HEK293 (cell line): ENCODE measurements at regions not wholly inside any gene's neighbourhood (a gene's known extent, or its start where the extent isn't known, plus 50 kb on each side); places are given as distances from the start of the nearest gene placed in this dataset.

Experiments used
- CTCF ChIA-PET: fragments of 350-600 bp; formaldehyde crosslinking; extraction: SDS; loops from one replicate; lab custom pipeline; 2021; ENCODE audit warnings: antibody characterized with exemption; lab: Yijun Ruan, JAX
- POLR2A ChIA-PET: fragments of 300-600 bp; formaldehyde crosslinking; extraction: SDS; loops from one replicate; lab custom pipeline; 2020; ENCODE audit warnings: antibody characterized with exemption, inconsistent platforms; lab: Yijun Ruan, JAX
- H3K27ac ChIP-seq: fragments of 200-500 bp; sonication (Bioruptor generic); 2 replicates; pipeline ENCODE4 v1.5.1; 2014; ENCODE audit warnings: low read depth, low read length, control low read depth, inconsistent platforms; ENCODE audit errors: extremely low read depth
- H3K36me3 ChIP-seq, 2 experiments: fragments of 200-500 bp in 1 of 2; sonication (Bioruptor generic) in 1 of 2; 1 replicate in 1 of 2; 2 replicates in 1 of 2; pipeline ENCODE4 v1.5.1; 2014 to 2017; ENCODE audit warnings: inconsistent platforms in 2 of 2, low read length in 2 of 2; ENCODE audit not compliant: control insufficient read depth in 2 of 2, insufficient read depth in 1 of 2
- H3K4me1 ChIP-seq: fragments of 200-500 bp; sonication (Bioruptor generic); 2 replicates; pipeline ENCODE4 v1.5.1; 2014; ENCODE audit warnings: mild to moderate bottlenecking, low read length, inconsistent platforms; ENCODE audit not compliant: control insufficient read depth, insufficient read depth
- H3K4me3 ChIP-seq: 2 replicates; pipeline ENCODE4 v1.5.1; 2011; ENCODE audit warnings: low read depth, mild to moderate bottlenecking, control low read depth, low read length, moderate library complexity
- H3K9me3 ChIP-seq: fragments of 200-500 bp; sonication (Bioruptor generic); 2 replicates; pipeline ENCODE4 v1.5.1; 2014; ENCODE audit warnings: low read depth, low read length, inconsistent platforms; ENCODE audit not compliant: control insufficient read depth, insufficient read depth
- FEZF1 ChIP-seq: fragments of 450-650 bp; formaldehyde crosslinking; IDR thresholded peaks from 2 replicates; pipeline ENCODE4 v1.5.1; 2016; ENCODE audit warnings: missing biosample characterization, missing genetic modification characterization
- TRIM28 ChIP-seq: IDR thresholded peaks from 2 replicates; pipeline ENCODE4 v1.6.1; 2011; ENCODE audit warnings: low read length, control low read depth, borderline replicate concordance
- ZBTB44 ChIP-seq: fragments of 450-650 bp; IDR thresholded peaks from 2 replicates; pipeline ENCODE4 v1.5.1; 2018; ENCODE audit warnings: missing biosample characterization, mild to moderate bottlenecking, missing genetic modification characterization
- ZNF112 ChIP-seq: fragments of 450-650 bp; formaldehyde crosslinking; IDR thresholded peaks from 2 replicates; pipeline ENCODE4 v1.5.0; 2017; ENCODE audit warnings: missing biosample characterization, missing genetic modification characterization
- ZNF121 ChIP-seq: fragments of 450-650 bp; formaldehyde crosslinking; IDR thresholded peaks from 2 replicates; pipeline ENCODE4 v1.5.1; 2016; ENCODE audit warnings: missing biosample characterization, missing genetic modification characterization
- ZNF140 ChIP-seq: fragments of 450-650 bp; formaldehyde crosslinking; IDR thresholded peaks from 2 replicates; pipeline ENCODE4 v1.5.1; 2016; ENCODE audit warnings: missing biosample characterization, missing genetic modification characterization
- ZNF148 ChIP-seq: fragments of 450-650 bp; formaldehyde crosslinking; IDR thresholded peaks from 2 replicates; pipeline ENCODE4 v1.5.0; 2017; ENCODE audit warnings: missing biosample characterization, missing genetic modification characterization, borderline replicate concordance
- ZNF341 ChIP-seq: fragments of 450-650 bp; formaldehyde crosslinking; IDR thresholded peaks from 2 replicates; pipeline ENCODE4; 2016; ENCODE audit warnings: low read depth, missing biosample characterization, missing genetic modification characterization
- ZNF501 ChIP-seq: fragments of 450-650 bp; formaldehyde crosslinking; IDR thresholded peaks from 2 replicates; pipeline ENCODE4 v1.5.1; 2016; ENCODE audit warnings: missing biosample characterization, missing genetic modification characterization
- ZNF585B ChIP-seq: fragments of 450-650 bp; formaldehyde crosslinking; IDR thresholded peaks from 2 replicates; pipeline ENCODE4 v1.5.1; 2016; ENCODE audit warnings: missing biosample characterization, missing genetic modification characterization
- ZNF701 ChIP-seq: fragments of 450-650 bp; formaldehyde crosslinking; IDR thresholded peaks from 2 replicates; pipeline ENCODE4 v1.5.1; 2016; ENCODE audit warnings: missing biosample characterization, missing genetic modification characterization
- TF ChIP-seq, protein P1 (sequence below): fragments of 450-650 bp; formaldehyde crosslinking; IDR thresholded peaks from 2 replicates; pipeline ENCODE4 v1.5.1; 2016; ENCODE audit warnings: missing biosample characterization, missing genetic modification characterization
- TF ChIP-seq, protein P2 (sequence below): fragments of 450-650 bp; formaldehyde crosslinking; IDR thresholded peaks from 2 replicates; pipeline ENCODE4 v1.5.1; 2016; ENCODE audit warnings: missing biosample characterization, missing genetic modification characterization

DNA sequence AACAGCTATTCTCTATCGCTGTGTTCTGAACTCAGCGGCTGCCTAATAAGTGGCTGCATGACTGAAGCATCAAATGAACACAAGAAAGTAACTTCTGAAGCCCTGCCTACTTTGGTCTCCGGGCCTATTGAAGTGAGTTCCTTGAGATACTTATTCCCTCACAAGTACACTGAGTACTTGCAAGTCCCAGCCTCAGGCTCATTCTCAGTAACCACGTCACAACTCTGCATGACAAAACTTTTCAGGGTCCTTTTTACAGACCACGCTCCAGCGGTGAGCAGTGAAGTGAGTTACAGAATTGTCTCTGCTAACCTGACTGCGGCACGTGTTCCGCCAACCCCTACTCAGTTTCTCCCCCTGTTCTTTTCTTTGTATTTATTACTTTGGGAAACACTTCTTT is 1342.7 kb upstream of the ADGRL4 start (continued):
- TF ChIP-seq FEZF1 (tag by site-specific recombination): no peak

DNA sequence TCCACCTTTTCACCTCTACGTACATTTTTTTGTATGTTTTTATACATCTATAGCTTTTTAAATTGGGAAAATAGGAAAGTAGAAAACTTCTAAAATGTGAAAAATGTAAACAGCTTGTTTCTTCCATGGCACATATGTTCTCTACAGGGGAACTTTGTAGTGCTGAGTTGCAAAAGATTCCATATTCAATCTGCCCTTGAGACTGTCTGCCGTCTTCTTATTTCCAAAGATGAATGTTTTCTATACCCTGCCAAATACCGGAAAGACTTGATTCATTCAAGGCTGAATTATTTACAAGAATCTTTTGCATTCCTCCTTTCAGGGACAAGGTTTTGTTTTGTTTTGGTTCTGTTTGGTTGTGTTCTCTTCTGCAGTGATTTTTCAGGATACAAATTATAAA is 1334.5 kb upstream of the ADGRL4 start:
- no peak overlapping the region for H3K4me3 ChIP-seq
- no peaks in the 10 kb centered on the region for H3K4me1 ChIP-seq
- no peaks in the 10 kb centered on the region for H3K36me3 ChIP-seq
- no peaks in the 10 kb centered on the region for H3K9me3 ChIP-seq
- POLR2A ChIA-PET: no interaction called here
- H3K27ac ChIP-seq: no peak overlapping the region
- TF ChIP-seq, protein P1, sequence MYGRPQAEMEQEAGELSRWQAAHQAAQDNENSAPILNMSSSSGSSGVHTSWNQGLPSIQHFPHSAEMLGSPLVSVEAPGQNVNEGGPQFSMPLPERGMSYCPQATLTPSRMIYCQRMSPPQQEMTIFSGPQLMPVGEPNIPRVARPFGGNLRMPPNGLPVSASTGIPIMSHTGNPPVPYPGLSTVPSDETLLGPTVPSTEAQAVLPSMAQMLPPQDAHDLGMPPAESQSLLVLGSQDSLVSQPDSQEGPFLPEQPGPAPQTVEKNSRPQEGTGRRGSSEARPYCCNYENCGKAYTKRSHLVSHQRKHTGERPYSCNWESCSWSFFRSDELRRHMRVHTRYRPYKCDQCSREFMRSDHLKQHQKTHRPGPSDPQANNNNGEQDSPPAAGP (tag by site-specific recombination): no peak
- TF ChIP-seq ZNF112 (tag by site-specific recombination) (no peak), TRIM28 (no peak)
- CTCF ChIA-PET: no interaction called here

DNA sequence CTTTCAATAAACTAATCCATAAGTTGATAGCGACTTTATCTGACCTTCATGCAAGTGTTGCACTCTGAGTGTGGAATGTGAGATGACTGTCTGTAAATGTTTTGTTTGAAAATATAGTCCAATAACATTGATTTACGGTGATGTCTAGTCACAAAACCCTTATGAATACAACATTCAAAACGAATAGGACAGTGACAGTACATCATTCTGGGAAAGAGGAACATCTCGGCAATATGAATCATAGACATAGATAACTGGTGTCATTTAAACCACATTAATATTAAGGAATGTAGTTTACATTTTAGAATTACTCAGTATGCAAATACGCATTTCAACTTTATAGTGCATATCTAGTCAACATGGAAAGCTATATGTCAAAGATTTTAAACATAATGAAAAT is 1311.6 kb upstream of the ADGRL4 start:
- no peaks in the 10 kb centered on the region for H3K36me3 ChIP-seq
- TF ChIP-seq ZBTB44 (tag by site-specific recombination): no peak
- TF ChIP-seq ZNF121 (tag by site-specific recombination): no peak
- TF ChIP-seq ZNF140 (tag by site-specific recombination): no peak
- TF ChIP-seq ZNF341 (tag by site-specific recombination): no peak
- TF ChIP-seq ZNF148 (tag by site-specific recombination): no peak
- TF ChIP-seq, protein P2, sequence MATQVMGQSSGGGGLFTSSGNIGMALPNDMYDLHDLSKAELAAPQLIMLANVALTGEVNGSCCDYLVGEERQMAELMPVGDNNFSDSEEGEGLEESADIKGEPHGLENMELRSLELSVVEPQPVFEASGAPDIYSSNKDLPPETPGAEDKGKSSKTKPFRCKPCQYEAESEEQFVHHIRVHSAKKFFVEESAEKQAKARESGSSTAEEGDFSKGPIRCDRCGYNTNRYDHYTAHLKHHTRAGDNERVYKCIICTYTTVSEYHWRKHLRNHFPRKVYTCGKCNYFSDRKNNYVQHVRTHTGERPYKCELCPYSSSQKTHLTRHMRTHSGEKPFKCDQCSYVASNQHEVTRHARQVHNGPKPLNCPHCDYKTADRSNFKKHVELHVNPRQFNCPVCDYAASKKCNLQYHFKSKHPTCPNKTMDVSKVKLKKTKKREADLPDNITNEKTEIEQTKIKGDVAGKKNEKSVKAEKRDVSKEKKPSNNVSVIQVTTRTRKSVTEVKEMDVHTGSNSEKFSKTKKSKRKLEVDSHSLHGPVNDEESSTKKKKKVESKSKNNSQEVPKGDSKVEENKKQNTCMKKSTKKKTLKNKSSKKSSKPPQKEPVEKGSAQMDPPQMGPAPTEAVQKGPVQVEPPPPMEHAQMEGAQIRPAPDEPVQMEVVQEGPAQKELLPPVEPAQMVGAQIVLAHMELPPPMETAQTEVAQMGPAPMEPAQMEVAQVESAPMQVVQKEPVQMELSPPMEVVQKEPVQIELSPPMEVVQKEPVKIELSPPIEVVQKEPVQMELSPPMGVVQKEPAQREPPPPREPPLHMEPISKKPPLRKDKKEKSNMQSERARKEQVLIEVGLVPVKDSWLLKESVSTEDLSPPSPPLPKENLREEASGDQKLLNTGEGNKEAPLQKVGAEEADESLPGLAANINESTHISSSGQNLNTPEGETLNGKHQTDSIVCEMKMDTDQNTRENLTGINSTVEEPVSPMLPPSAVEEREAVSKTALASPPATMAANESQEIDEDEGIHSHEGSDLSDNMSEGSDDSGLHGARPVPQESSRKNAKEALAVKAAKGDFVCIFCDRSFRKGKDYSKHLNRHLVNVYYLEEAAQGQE (tag by site-specific recombination): no peak
- TF ChIP-seq ZNF501 (tag by site-specific recombination): no peak
- TF ChIP-seq ZNF701: no peak
- no peak for TF ChIP-seq ZNF585B (tag by site-specific recombination)
- H3K4me1 ChIP-seq: no peaks in the 10 kb centered on the region
- H3K9me3 ChIP-seq: no peaks in the 10 kb centered on the region
- POLR2A ChIA-PET: no interaction called here
- no peak overlapping the region for H3K4me3 ChIP-seq
- CTCF ChIA-PET: interaction anchor here (0.6 to 1.0 kb wide), 2 partner anchors 10 to 339 kb away, joined by 3 read pairs; no protein-coding TSS in a partner anchor
- no peak overlapping the region for H3K27ac ChIP-seq
